ENCODE measurements at regions not wholly inside any gene's neighbourhood (a gene's known extent, or its start where the extent isn't known, plus 50 kb on each side); places are given as distances from the start of the nearest gene placed in this dataset.

DNA sequence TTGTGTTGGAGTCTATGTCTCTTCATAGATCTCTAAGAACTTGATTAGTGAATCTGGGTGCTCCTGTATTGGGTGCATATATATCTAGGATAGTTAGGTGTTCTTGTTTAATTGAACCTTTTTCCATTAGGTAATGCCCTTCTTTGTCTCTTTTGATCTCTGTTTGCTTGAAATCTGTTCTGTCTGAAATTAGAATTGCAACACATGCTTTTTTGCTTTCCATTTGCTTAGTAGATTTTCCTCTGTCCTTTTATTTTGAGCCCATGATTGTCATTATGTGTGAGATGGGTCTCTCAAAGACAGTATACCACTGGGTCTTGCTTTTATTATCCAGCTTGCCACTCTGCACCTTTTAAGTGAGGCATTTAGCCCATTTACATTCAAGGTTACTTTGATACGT is 79.1 kb upstream of the APOOL start:
- H3K27ac ChIP-seq, result no peak overlapping the region
- no peaks in the 10 kb centered on the region for H3K27me3 ChIP-seq
- TF ChIP-seq EP300 (IDR thresholded peaks at IDR 0.05), result no peak
- TF ChIP-seq, protein P1, sequence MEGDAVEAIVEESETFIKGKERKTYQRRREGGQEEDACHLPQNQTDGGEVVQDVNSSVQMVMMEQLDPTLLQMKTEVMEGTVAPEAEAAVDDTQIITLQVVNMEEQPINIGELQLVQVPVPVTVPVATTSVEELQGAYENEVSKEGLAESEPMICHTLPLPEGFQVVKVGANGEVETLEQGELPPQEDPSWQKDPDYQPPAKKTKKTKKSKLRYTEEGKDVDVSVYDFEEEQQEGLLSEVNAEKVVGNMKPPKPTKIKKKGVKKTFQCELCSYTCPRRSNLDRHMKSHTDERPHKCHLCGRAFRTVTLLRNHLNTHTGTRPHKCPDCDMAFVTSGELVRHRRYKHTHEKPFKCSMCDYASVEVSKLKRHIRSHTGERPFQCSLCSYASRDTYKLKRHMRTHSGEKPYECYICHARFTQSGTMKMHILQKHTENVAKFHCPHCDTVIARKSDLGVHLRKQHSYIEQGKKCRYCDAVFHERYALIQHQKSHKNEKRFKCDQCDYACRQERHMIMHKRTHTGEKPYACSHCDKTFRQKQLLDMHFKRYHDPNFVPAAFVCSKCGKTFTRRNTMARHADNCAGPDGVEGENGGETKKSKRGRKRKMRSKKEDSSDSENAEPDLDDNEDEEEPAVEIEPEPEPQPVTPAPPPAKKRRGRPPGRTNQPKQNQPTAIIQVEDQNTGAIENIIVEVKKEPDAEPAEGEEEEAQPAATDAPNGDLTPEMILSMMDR (IDR thresholded peaks at IDR 0.05), result no peak
- TF ChIP-seq POLR2AphosphoS5 (IDR thresholded peaks at IDR 0.05), result no peak
- no peak for TF ChIP-seq POLR2A (IDR thresholded peaks at IDR 0.05)
- 79 to 88% methylated on average over 1 of the region's 1 CpG for WGBS, 2 donors
- intact Hi-C loops (cut with DNase I), result no loop called here
- H3K4me1 ChIP-seq, result no peaks in the 10 kb centered on the region
- H3K36me3 ChIP-seq, result no peaks in the 10 kb centered on the region
- DNase-seq, result no peak
- no peaks in the 10 kb centered on the region for H3K9me3 ChIP-seq
- H3K4me3 ChIP-seq, result no peak overlapping the region

GRCh38 chrX:84932814-84933213 is 70.9 kb upstream of the APOOL start:
- Histone ChIP-seq H3K9me3 (no peaks in the 10 kb centered on the region), H3K4me1 (no peaks in the 10 kb centered on the region), H3K27me3 (no peaks in the 10 kb centered on the region), H3K27ac (no peak overlapping the region), H3K36me3 (no peaks in the 10 kb centered on the region), H3K4me3 (no peak overlapping the region)
- DNase-seq, result no peak
- no peak for TF ChIP-seq EP300 (IDR thresholded peaks at IDR 0.05)
- TF ChIP-seq POLR2A (IDR thresholded peaks at IDR 0.05), result no peak
- no peak for TF ChIP-seq POLR2AphosphoS5 (IDR thresholded peaks at IDR 0.05)
- TF ChIP-seq, protein P1 (IDR thresholded peaks at IDR 0.05), result no peak
- intact Hi-C loops (cut with DNase I), result no loop called here

DNA sequence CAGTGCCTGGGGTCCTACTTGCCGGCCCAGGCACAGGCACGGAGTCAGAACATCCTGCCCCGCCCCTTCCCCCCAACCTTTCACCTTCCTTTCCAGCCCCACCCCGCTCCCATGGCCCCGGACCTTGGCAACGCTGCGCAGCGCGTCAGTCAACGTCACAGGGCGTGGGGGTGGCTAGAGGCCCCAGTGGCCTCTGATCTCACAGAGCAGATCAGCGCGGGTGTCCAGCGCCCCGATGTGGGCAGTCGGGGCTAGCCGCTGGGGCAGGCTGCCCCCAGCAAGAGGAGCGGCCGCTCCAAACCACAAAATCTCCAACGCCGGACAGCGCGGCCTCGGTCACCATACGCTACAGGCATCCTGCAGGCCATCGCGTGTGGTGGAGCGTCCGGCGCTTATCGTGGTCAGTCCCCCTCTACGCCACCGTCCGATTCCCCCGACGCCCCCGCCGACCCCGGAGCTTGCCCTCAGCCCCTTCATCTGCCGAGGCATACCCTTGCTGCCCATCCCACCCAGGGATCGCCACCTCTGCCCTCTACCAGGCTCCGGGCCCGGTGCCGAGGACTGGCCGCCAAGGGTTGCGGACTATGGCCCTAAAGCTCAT is 69.6 kb upstream of the APOOL start:
- WGBS, 2 donors, result 92 to 93% methylated on average over 46 of the region's 46 CpGs
- no peak for TF ChIP-seq EP300 (IDR thresholded peaks at IDR 0.05)
- TF ChIP-seq POLR2A (IDR thresholded peaks at IDR 0.05), result no peak
- TF ChIP-seq, protein P1 (IDR thresholded peaks at IDR 0.05), result no peak
- no peak for TF ChIP-seq POLR2AphosphoS5 (IDR thresholded peaks at IDR 0.05)
- Histone ChIP-seq H3K4me1 (no peaks in the 10 kb centered on the region), H3K27ac (no peak overlapping the region), H3K27me3 (no peaks in the 10 kb centered on the region), H3K36me3 (no peaks in the 10 kb centered on the region), H3K9me3 (no peaks in the 10 kb centered on the region), H3K4me3 (no peak overlapping the region)
- intact Hi-C loops (cut with DNase I), result no loop called here
- DNase-seq, result no peak
